ENCODE measurements at regions not wholly inside any gene's neighbourhood (a gene's known extent, or its start where the extent isn't known, plus 50 kb on each side); places are given as distances from the start of the nearest gene placed in this dataset.

- peaks cover 0 to 49% (median 37%) of the 10 kb centered on the region in 10 experiments; a peak in 16 of 20 replicates for H3K4me1 ChIP-seq
- H3K4me3 ChIP-seq, result no peak overlapping the region
- H3K27ac ChIP-seq, result no peak overlapping the region
- H3K27me3 ChIP-seq, result peaks cover 0 to 17% (median 0%) of the 10 kb centered on the region in 11 experiments; a peak in 11 of 22 replicates
- no peaks in the 10 kb centered on the region for H3K36me3 ChIP-seq
- no peak for TF ChIP-seq Cebpa-rat (IDR thresholded peaks at IDR 0.05)
- 0 out of 22 replicates have a peak, but pooled peaks cover 0 to 8% (median 0%) of the 10 kb centered on the region in 11 experiments for H4K20me1 ChIP-seq
- H3K9me3 ChIP-seq (replicated peaks in 1 of 11), result peaks cover 0 to 17% (median 0%) of the 10 kb centered on the region in 11 experiments; a peak in 5 of 22 replicates
- H3K9ac ChIP-seq, result no peak overlapping the region
- peak overlapping the region in 9 of 11 experiments; percentile 6 to 83 (median 67); a peak in 17 of 22 replicates for H3K4me2 ChIP-seq
Observed at GRCh38 chr17:79466562-79467350, 144.1 kb downstream of the RBFOX3 start.

GRCh38 chr17:79465681-79466025, 145.2 kb downstream of the RBFOX3 start:
- H3K4me2 ChIP-seq, result peak overlapping the region in 8 of 11 experiments; percentile 16 to 83 (median 68); a peak in 17 of 22 replicates
- 0 out of 22 replicates have a peak, but pooled peaks cover 0 to 8% (median 0%) of the 10 kb centered on the region in 11 experiments for H4K20me1 ChIP-seq
- no peak overlapping the region for H3K9ac ChIP-seq
- H3K27me3 ChIP-seq, result peaks cover 0 to 17% (median 0%) of the 10 kb centered on the region in 11 experiments; a peak in 11 of 22 replicates
- peaks cover 0 to 44% (median 37%) of the 10 kb centered on the region in 10 experiments; a peak in 16 of 20 replicates for H3K4me1 ChIP-seq
- no peaks in the 10 kb centered on the region for H3K36me3 ChIP-seq
- H3K27ac ChIP-seq, result no peak overlapping the region
- TF ChIP-seq Cebpa-rat (IDR thresholded peaks at IDR 0.05), result no peak
- H3K4me3 ChIP-seq, result no peak overlapping the region
- H3K9me3 ChIP-seq (replicated peaks in 1 of 11), result peaks cover 0 to 17% (median 0%) of the 10 kb centered on the region in 11 experiments; a peak in 5 of 22 replicates

GRCh38 chr17:79465011-79465680, 145.7 kb downstream of the RBFOX3 start:
- Histone ChIP-seq H3K9me3 (replicated peaks in 1 of 11) (peaks cover 0 to 17% (median 0%) of the 10 kb centered on the region in 11 experiments; a peak in 5 of 22 replicates), H3K27me3 (peaks cover 0 to 17% (median 0%) of the 10 kb centered on the region in 11 experiments; a peak in 11 of 22 replicates), H3K27ac (no peak overlapping the region), H3K36me3 (no peaks in the 10 kb centered on the region), H3K4me3 (no peak overlapping the region), H3K9ac (no peak overlapping the region), H3K4me2 (peak overlapping the region in 8 of 11 experiments; percentile 16 to 83 (median 68); a peak in 14 of 22 replicates), H4K20me1 (0 out of 22 replicates have a peak, but pooled peaks cover 0 to 8% (median 0%) of the 10 kb centered on the region in 11 experiments), H3K4me1 (peaks cover 0 to 39% (median 33%) of the 10 kb centered on the region in 10 experiments; a peak in 16 of 20 replicates)
- TF ChIP-seq Cebpa-rat (IDR thresholded peaks at IDR 0.05), result no peak

DNA sequence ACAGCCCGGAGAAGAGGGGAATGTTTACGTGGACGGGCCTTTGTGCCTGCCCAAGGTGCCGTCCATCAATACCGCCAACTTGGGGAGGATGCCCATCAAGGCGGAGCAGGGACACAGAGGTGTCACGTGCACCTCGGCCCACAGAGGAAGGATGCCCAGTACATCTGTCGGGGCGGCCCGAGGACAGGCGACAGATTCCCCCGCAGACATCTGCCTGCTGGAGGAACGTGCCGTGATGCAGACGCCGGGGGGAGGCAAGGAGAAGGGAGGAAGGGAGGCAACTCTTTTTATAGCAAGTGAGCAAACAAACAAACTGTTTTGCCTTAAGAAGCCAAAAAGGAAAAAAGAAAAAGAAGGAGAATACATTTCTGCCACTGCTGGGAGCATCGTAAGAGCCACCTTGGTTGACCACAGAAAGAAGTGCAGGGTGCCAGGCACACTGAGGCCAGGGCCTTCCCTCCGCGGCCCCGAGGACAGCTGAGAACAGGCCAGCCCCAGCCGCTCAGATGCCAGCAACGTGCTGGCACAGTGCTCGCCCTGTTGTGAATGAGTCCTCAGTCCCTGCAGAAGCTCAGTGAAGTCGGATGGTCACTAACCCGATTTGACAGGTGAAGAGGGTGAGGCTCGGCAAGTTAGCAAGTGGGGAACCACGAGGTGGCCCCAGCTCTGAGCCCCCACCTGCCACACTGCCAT, 146.4 kb downstream of the RBFOX3 start:
- Histone ChIP-seq H3K36me3 (no peaks in the 10 kb centered on the region), H3K4me2 (peak overlapping the region in 6 of 11 experiments; percentile 59 to 83 (median 72); a peak in 8 of 22 replicates), H3K9ac (no peak overlapping the region), H3K27ac (no peak overlapping the region), H3K4me3 (no peak overlapping the region), H4K20me1 (0 out of 22 replicates have a peak, but pooled peaks cover 0 to 8% (median 0%) of the 10 kb centered on the region in 11 experiments), H3K27me3 (peaks cover 0 to 17% (median 0%) of the 10 kb centered on the region in 11 experiments; a peak in 11 of 22 replicates), H3K9me3 (replicated peaks in 1 of 11) (peaks cover 0 to 17% (median 0%) of the 10 kb centered on the region in 11 experiments; a peak in 5 of 22 replicates), H3K4me1 (peaks cover 0 to 38% (median 32%) of the 10 kb centered on the region in 10 experiments; a peak in 16 of 20 replicates)
- no peak for TF ChIP-seq Cebpa-rat (IDR thresholded peaks at IDR 0.05)

GRCh38 chr17:79463421-79464317, 147.2 kb downstream of the RBFOX3 start:
- H3K4me1 ChIP-seq, result peaks cover 0 to 41% (median 35%) of the 10 kb centered on the region in 10 experiments; a peak in 16 of 20 replicates
- H3K9ac ChIP-seq, result no peak overlapping the region
- H3K27me3 ChIP-seq, result peaks cover 0 to 17% (median 0%) of the 10 kb centered on the region in 11 experiments; a peak in 11 of 22 replicates
- no peak overlapping the region for H3K4me3 ChIP-seq
- peaks cover 0 to 17% (median 0%) of the 10 kb centered on the region in 11 experiments; a peak in 5 of 22 replicates for H3K9me3 ChIP-seq (replicated peaks in 1 of 11)
- no peaks in the 10 kb centered on the region for H3K36me3 ChIP-seq
- no peak overlapping the region for H3K27ac ChIP-seq
- H3K4me2 ChIP-seq, result no peak overlapping the region
- TF ChIP-seq Cebpa-rat (IDR thresholded peaks at IDR 0.05), result no peak
- peaks cover 0 to 14% (median 0%) of the 10 kb centered on the region in 11 experiments; a peak in 1 of 22 replicates for H4K20me1 ChIP-seq

- TF ChIP-seq Cebpa-rat (IDR thresholded peaks at IDR 0.05), result no peak
- H3K27ac ChIP-seq, result no peak overlapping the region
- H3K4me1 ChIP-seq, result peaks cover 0 to 47% (median 43%) of the 10 kb centered on the region in 10 experiments; a peak in 14 of 20 replicates
Observed at GRCh38 chr17:79461041-79461440, 149.8 kb downstream of the RBFOX3 start.

GRCh38 chr17:79459846-79460245, 151.0 kb downstream of the RBFOX3 start:
- Histone ChIP-seq H3K36me3 (no peaks in the 10 kb centered on the region), H3K4me1 (peaks cover 0 to 42% (median 33%) of the 10 kb centered on the region in 10 experiments; a peak in 14 of 20 replicates), H3K27me3 (peaks cover 0 to 3% (median 0%) of the 10 kb centered on the region in 11 experiments; a peak in 1 of 22 replicates), H3K27ac (no peak overlapping the region), H3K9me3 (replicated peaks in 1 of 11) (peaks cover 0 to 17% (median 0%) of the 10 kb centered on the region in 11 experiments; a peak in 5 of 22 replicates), H4K20me1 (peaks cover 0 to 7% (median 0%) of the 10 kb centered on the region in 11 experiments; a peak in 2 of 22 replicates), H3K4me2 (no peak overlapping the region), H3K9ac (no peak overlapping the region), H3K4me3 (no peak overlapping the region)
- TF ChIP-seq Cebpa-rat (IDR thresholded peaks at IDR 0.05), result no peak

More at GRCh38 chr17:79461041-79461440, 149.8 kb downstream of the RBFOX3 start:
- H4K20me1 ChIP-seq, result peaks cover 0 to 13% (median 0%) of the 10 kb centered on the region in 11 experiments; a peak in 1 of 22 replicates
- H3K27me3 ChIP-seq, result peaks cover 0 to 11% (median 0%) of the 10 kb centered on the region in 11 experiments; a peak in 4 of 22 replicates
- H3K9ac ChIP-seq, result no peak overlapping the region
- no peak overlapping the region for H3K4me2 ChIP-seq
- H3K4me3 ChIP-seq, result no peak overlapping the region
- peaks cover 0 to 17% (median 0%) of the 10 kb centered on the region in 11 experiments; a peak in 5 of 22 replicates for H3K9me3 ChIP-seq (replicated peaks in 1 of 11)
- no peaks in the 10 kb centered on the region for H3K36me3 ChIP-seq

Data from BLaER1 treated with 17β-estradiol and CSF1 and Interleukin-3, amounts not matched to agents 10 nM and 100 nM (cell line).